Omental fat pad (tissue), 3 donors: ENCODE measurements at regions not wholly inside any gene's neighbourhood (a gene's known extent, or its start where the extent isn't known, plus 50 kb on each side); places are given as distances from the start of the nearest gene placed in this dataset.

Source experiments
- ATAC-seq: fragments of 150-250 bp; one replicate; pipeline ENCODE4 v1.9.1; 2016; ENCODE audit warnings: mild to moderate bottlenecking, moderate library complexity; ENCODE audit not compliant: low FRiP score
- DNase-seq: peaks from one replicate; pipeline ENCODE4 v3.0.0-alpha.2; 2019; ENCODE audit warnings: low spot score
- TF ChIP-seq, protein P1 (sequence below), 3 donors: fragments of 450-650 bp; IDR thresholded peaks; one replicate each; pipeline ENCODE4 v1.5.1; 2016 to 2017; ENCODE audit warnings: antibody characterized with exemption in 3 of 3, mild to moderate bottlenecking in 3 of 3, moderate library complexity in 2 of 3

DNA sequence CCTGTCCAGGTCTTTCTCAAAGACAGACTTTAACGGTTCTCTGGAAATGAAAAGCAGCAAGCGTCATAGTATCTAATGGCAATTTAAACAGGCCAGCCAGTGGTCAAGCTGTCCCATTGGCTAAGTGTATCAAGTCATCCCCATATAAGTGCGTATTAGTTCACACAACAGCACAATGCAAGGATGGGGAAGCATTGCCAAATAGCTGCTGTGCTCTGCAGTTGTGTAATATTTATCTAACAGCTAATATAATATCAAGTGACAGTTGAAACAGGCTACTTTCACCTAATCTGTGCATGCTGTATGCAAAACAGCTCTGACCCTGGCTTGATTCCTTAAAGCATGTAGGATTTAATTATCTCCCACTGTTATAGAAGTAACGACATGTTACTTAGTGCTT is 134.8 kb upstream of the PPARGC1A start:
- ATAC-seq (no peak), DNase-seq (no peak)
- TF ChIP-seq, protein P1, sequence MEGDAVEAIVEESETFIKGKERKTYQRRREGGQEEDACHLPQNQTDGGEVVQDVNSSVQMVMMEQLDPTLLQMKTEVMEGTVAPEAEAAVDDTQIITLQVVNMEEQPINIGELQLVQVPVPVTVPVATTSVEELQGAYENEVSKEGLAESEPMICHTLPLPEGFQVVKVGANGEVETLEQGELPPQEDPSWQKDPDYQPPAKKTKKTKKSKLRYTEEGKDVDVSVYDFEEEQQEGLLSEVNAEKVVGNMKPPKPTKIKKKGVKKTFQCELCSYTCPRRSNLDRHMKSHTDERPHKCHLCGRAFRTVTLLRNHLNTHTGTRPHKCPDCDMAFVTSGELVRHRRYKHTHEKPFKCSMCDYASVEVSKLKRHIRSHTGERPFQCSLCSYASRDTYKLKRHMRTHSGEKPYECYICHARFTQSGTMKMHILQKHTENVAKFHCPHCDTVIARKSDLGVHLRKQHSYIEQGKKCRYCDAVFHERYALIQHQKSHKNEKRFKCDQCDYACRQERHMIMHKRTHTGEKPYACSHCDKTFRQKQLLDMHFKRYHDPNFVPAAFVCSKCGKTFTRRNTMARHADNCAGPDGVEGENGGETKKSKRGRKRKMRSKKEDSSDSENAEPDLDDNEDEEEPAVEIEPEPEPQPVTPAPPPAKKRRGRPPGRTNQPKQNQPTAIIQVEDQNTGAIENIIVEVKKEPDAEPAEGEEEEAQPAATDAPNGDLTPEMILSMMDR (IDR thresholded peaks at IDR 0.05): no peak

DNA sequence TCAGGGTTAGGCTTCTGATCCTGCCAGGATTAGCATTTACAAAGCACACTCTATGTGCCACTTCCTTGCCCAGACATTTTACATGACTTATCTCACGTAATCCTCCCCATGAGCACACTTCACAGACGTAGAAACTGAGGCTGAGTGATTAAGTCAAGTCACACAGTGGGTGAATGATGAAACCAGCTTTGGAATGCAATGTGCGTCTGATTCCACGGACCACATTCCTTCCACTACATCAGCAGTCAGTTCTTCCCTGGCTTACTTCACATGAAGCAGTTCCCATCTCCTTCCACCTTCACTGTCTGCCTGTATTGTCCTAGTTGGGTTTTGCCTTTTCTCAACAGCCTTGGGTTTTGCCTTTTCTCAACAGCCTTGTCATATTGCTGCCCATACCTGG is 134.3 kb upstream of the PPARGC1A start:
- DNase-seq (no peak), ATAC-seq (no peak)
- TF ChIP-seq, protein P1 (IDR thresholded peaks at IDR 0.05): no peak

DNA sequence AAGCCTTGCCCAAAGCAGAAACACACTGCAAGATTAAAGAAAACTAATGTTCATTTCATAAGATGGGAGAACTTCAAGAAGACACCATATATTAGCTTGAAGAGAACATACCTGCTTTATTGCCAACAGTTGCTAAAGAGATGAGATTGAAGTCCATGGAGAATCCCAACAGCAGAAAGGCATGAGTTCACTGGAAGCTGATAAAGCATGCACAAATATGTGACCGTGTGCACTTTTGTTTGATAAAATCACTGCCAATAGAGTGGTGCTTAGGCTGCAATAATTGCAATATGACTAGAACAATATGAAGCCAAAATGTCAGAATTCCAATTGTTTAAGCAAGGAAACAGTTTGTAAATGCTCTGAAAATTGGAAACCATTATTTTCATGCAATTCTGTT is 125.9 kb upstream of the PPARGC1A start:
- DNase-seq: no peak
- no peak for ATAC-seq
- TF ChIP-seq, protein P1 (IDR thresholded peaks at IDR 0.05): no peak

DNA sequence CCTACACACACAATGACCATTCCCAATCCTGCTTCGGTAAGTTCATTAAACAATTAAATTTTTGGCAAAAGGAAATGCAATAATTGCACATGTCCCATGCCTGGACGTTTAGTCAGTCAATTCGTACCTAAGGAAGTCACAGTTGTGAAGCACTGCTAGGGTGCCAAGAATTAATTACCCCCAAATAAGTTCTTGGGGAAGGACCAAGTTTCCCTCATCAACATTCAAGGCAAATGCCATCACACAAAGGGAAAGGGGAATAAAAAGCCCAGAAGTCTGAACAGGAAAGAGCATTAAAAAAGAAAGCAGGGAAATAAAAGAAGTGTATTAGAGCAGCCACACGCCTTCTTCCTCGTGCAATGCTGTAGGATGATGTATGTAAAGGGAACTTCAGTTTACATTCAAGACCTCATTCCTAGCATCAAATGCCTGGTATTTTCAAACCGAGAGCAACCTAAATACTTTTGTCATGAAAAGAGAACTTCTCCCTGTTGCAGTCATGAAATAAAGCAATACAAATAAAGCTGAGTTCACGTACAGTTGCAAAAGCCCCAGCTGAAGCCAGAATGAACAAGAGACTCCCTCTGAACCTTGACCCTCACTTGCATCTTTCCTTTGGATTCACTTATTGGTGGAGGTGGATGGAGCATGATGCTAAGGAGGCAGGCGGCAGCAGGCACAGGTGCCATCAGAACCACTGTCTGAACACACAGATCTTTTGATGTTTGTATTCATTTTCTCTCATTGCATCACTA is 124.0 kb upstream of the PPARGC1A start:
- ATAC-seq (no peak), DNase-seq (no peak)
- TF ChIP-seq, protein P1 (IDR thresholded peaks at IDR 0.05): no peak

DNA sequence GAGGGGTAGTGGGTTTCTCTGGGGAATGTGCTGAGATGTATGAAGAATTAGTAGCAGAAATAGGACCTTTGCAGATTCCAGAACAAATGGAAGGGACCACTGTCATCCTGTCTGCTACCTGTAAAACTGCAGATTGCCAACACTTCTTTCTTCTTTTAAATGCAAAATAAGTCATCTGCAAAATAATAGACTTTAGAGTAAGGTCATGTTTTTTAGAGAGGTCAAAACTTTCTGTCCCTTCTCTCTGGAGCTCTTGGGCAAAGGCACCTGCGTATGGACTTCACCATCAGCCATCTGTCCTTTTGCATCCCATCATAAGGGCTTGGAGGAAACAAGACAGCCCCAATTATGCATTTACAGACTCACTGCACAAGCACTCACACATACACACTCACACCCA is 121.1 kb upstream of the PPARGC1A start:
- no peak for DNase-seq
- ATAC-seq: no peak
- TF ChIP-seq, protein P1 (IDR thresholded peaks at IDR 0.05): no peak

DNA sequence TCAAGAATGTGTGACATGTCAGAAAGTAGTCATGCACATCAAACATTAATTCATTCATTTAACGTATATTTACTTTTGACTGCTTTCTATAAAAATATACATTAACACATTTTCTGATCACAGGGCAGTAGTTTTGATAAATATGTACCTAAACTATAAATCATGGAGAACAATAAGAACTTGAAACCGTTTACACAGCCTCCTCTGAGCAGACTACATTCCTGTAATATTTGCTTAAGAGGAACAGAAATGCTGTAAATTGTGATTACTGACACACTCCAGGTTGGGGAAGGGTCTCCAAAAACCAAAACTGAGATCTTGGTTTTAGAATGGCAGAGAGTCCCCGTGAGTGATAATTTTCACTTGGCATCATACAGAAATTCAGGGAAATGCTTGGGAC is 120.7 kb upstream of the PPARGC1A start:
- TF ChIP-seq, protein P1 (IDR thresholded peaks at IDR 0.05): no peak
- ATAC-seq (no peak), DNase-seq (no peak)

DNA sequence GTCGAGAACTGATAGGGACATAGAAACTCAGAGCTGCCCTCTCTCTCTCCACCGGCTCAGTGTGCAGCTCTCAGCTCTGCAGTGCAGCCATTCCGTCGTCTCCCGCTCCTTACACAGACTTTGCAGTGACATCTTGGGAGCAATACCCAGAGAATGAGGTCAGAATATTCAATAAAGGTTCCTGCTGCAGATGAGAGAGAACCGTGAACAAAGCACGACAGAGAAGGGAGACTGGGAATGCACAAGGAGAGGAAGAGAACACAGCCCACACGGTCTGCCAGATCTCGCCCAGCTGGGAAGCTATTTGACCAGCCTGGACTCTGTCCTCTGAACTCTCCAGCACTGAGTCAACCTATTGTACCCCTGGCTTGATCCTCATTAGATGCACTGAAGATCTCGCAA is 118.0 kb upstream of the PPARGC1A start:
- TF ChIP-seq, protein P1 (IDR thresholded peaks at IDR 0.05): no peak
- DNase-seq (no peak), ATAC-seq (no peak)
